Panc1 (cell line): ENCODE measurements at regions not wholly inside any gene's neighbourhood (a gene's known extent, or its start where the extent isn't known, plus 50 kb on each side); places are given as distances from the start of the nearest gene placed in this dataset.

Experiments used
- ATAC-seq: fragments of 200-7000 bp; cut with Tn5 transposase; 2 replicates; pipeline ENCODE4 v1.9.1; 2020; ENCODE audit warnings: mild to moderate bottlenecking, moderate library complexity
- BruUV-seq: library from RNA; stranded (reverse); fragments of 400-500 nt; replicated peaks from 2 replicates; lab custom pipeline; 2021; lab: Mats Ljungman, UMichigan
- CTCF ChIA-PET: fragments of 300-600 bp; sonication (Branson Sonifier 250); formaldehyde crosslinking; loops from one replicate; lab custom pipeline; 2022; ENCODE audit warnings: antibody characterized with exemption; lab: Charles Lee
- POLR2A ChIA-PET: fragments of 300-600 bp; sonication (Branson Sonifier 250); formaldehyde crosslinking; loops from one replicate; lab custom pipeline; 2022; ENCODE audit warnings: antibody characterized with exemption; lab: Charles Lee
- DNase-seq: peaks from one replicate; pipeline ENCODE4 v3.0.0-alpha.2; 2010; ENCODE audit warnings: low read depth, low spot score
- H3K27ac ChIP-seq: 2 replicates; pipeline ENCODE4 v1.5.1; 2011; ENCODE audit warnings: mild to moderate bottlenecking, low read length, inconsistent platforms
- H3K27me3 ChIP-seq: fragments of 200-500 bp; sonication (Bioruptor generic); 2 replicates; pipeline ENCODE4 v1.6.0; 2014; ENCODE audit warnings: low read length, inconsistent platforms; ENCODE audit not compliant: control insufficient read depth, insufficient read depth
- H3K36me3 ChIP-seq: fragments of 200-500 bp; sonication (Bioruptor generic); 2 replicates; pipeline ENCODE4 v1.5.1; 2014; ENCODE audit warnings: inconsistent platforms, mild to moderate bottlenecking, low read length, moderate library complexity; ENCODE audit not compliant: control insufficient read depth, insufficient read depth
- H3K4me1 ChIP-seq: 2 replicates; pipeline ENCODE4 v1.5.1; 2011; ENCODE audit warnings: inconsistent platforms, mild to moderate bottlenecking, low read length, moderate library complexity; ENCODE audit not compliant: control insufficient read depth, insufficient read depth
- H3K4me3 ChIP-seq, 2 experiments: 2 replicates each; pipeline ENCODE4 v1.5.1; 2011 to 2012; ENCODE audit warnings: low read depth in 2 of 2, low read length in 2 of 2, mild to moderate bottlenecking in 2 of 2, inconsistent platforms in 1 of 2, moderate library complexity in 1 of 2
- H3K9me3 ChIP-seq: fragments of 200-500 bp; sonication (Bioruptor generic); 2 replicates; pipeline ENCODE4 v1.5.1; 2014; ENCODE audit warnings: low read depth, mild to moderate bottlenecking, inconsistent platforms, low read length, moderate library complexity; ENCODE audit not compliant: control insufficient read depth, insufficient read depth
- CTCF ChIP-seq: fragments of 450-650 bp; IDR thresholded peaks from 2 replicates; pipeline ENCODE4 v1.5.1; 2017; ENCODE audit warnings: mild to moderate bottlenecking
- POLR2AphosphoS5 ChIP-seq: IDR thresholded peaks from 2 replicates; pipeline ENCODE4 v1.6.1; 2012; ENCODE audit warnings: mild to moderate bottlenecking, low read depth, low read length, moderate library complexity
- REST ChIP-seq, 2 experiments: IDR thresholded peaks; 2 replicates each; pipeline ENCODE4 v1.6.1; 2011 to 2012; ENCODE audit warnings: low read depth in 2 of 2, control low read depth in 1 of 2, low read length in 1 of 2, mild to moderate bottlenecking in 1 of 2, moderate library complexity in 1 of 2; ENCODE audit not compliant: insufficient read depth in 1 of 2
- SIN3A ChIP-seq: IDR thresholded peaks from 2 replicates; pipeline ENCODE4 v1.6.1; 2012; ENCODE audit warnings: low read depth, mild to moderate bottlenecking, low read length, moderate library complexity, borderline replicate concordance; ENCODE audit not compliant: insufficient read depth
- TCF7L2 ChIP-seq: IDR thresholded peaks from 2 replicates; pipeline ENCODE4 v1.6.1; 2011; ENCODE audit warnings: mild to moderate bottlenecking, low read depth, low read length, inconsistent platforms
- in situ Hi-C: cut with HindIII; loops from 2 replicates; pipeline ENCODE4 v1.10.0; 2016; ENCODE audit warnings: low sequenced_read_pairs, low pct_unique_long_range_greater_than_20kb
- intact Hi-C: fragments of 100-400 bp; cut with micrococcal nuclease; formaldehyde crosslinking; loops from one replicate; pipeline ENCODE4 v1.10.0; 2022; ENCODE audit not compliant: unreplicated experiment

GRCh38 chr13:105412171-105412570 is 1123.3 kb downstream of the EFNB2 start:
- no peak for TF ChIP-seq REST (IDR thresholded peaks at IDR 0.05; ENCODE audit: insufficient read depth in 1 of 2, low read depth in 2 of 2, low read length in 1 of 2)
- TF ChIP-seq CTCF: no peak
- CTCF ChIA-PET: no interaction called here
- no peak overlapping the region for H3K4me3 ChIP-seq
- no peaks in the 10 kb centered on the region for H3K27me3 ChIP-seq
- no peak for DNase-seq
- H3K4me1 ChIP-seq: no peaks in the 10 kb centered on the region
- H3K36me3 ChIP-seq: no peaks in the 10 kb centered on the region
- POLR2A ChIA-PET: no interaction called here
- no peak overlapping the region for H3K27ac ChIP-seq
- in situ Hi-C loops: no loop called here
- no TSS peak for BruUV-seq
- H3K9me3 ChIP-seq: no peaks in the 10 kb centered on the region
- no peak for ATAC-seq
- intact Hi-C loops: loop anchor here (10.0 kb wide), 1 partner anchor 1123 kb away; the partner anchor contains the start of gene EFNB2

- intact Hi-C loops: loop anchor here (10.0 kb wide), 1 partner anchor 1124 kb away; the partner anchor contains the start of gene EFNB2
- Histone ChIP-seq H3K9me3 (no peaks in the 10 kb centered on the region), H3K27ac (no peak overlapping the region), H3K4me3 (no peak overlapping the region), H3K36me3 (no peaks in the 10 kb centered on the region), H3K27me3 (no peaks in the 10 kb centered on the region), H3K4me1 (no peaks in the 10 kb centered on the region)
- no TSS peak for BruUV-seq
- in situ Hi-C loops: no loop called here
- DNase-seq (no peak), ATAC-seq (no peak)
- TF ChIP-seq CTCF (peak; percentile 65), POLR2AphosphoS5 (no peak)
- ChIA-PET POLR2A (interaction anchor here (0.6 kb wide), 1 partner anchor 230 kb away, joined by 3 read pairs; no protein-coding TSS in a partner anchor), CTCF (interaction anchor here (0.6 kb wide), 1 partner anchor 16 kb away, joined by 3 read pairs; no protein-coding TSS in a partner anchor)
Measured at GRCh38 chr13:105410602-105411001, 1124.9 kb downstream of the EFNB2 start.

GRCh38 chr13:105406551-105406950 is 1128.9 kb downstream of the EFNB2 start:
- H3K9me3 ChIP-seq: no peaks in the 10 kb centered on the region
- no peak overlapping the region for H3K27ac ChIP-seq
- DNase-seq: no peak
- BruUV-seq: no TSS peak
- in situ Hi-C loops (no loop called here), intact Hi-C loops (no loop called here)
- H3K4me1 ChIP-seq: no peaks in the 10 kb centered on the region
- ChIA-PET CTCF (no interaction called here), POLR2A (no interaction called here)
- no peak overlapping the region for H3K4me3 ChIP-seq
- no peak for TF ChIP-seq TCF7L2
- TF ChIP-seq SIN3A: no peak
- TF ChIP-seq POLR2AphosphoS5: no peak
- TF ChIP-seq REST (IDR thresholded peaks at IDR 0.05; ENCODE audit: insufficient read depth in 1 of 2, low read depth in 2 of 2, low read length in 1 of 2): no peak
- TF ChIP-seq CTCF: no peak
- no peak for ATAC-seq
- H3K36me3 ChIP-seq: no peaks in the 10 kb centered on the region
- no peaks in the 10 kb centered on the region for H3K27me3 ChIP-seq
